ENCODE measurements at regions not wholly inside any gene's neighbourhood (a gene's known extent, or its start where the extent isn't known, plus 50 kb on each side); places are given as distances from the start of the nearest gene placed in this dataset.

GRCh38 chr5:91235271-91235694 lies 147.8 kb downstream of the ARRDC3 start:
- no peak for DNase-seq

- no peak for DNase-seq
Observed at GRCh38 chr5:91232523-91232922, 150.6 kb downstream of the ARRDC3 start.

DNA sequence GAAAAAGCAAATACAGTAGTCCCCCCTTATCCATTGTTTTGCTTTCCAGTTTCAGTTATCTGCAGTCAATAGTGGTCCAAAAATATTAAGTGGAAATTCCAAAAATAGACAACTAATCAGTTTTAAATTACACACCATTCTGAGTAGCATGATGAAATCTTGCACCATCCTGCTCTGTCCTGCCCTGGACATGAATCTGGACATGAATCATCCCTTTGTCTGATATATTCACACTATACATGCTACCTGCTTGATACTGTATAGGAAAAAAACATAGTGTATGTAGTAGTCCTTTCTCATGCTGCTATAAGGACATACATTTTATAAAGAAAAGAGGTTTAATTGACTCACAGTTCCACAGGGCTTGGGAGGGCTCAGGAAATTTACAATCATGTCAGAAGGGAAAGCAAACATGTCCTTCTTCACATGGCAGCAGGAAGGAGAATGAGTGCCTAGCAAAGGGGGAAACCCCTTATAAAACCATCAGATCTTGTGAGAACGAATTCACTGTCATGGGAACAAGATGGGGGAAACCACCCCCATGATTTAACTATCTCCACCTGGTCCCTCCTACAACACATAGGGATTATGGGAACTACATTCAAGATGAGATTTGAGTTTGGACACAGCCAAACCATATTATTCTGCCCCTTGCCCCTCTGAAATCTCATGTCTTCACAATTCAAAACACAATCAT lies 153.9 kb downstream of the ARRDC3 start:
- no peak for DNase-seq

DNA sequence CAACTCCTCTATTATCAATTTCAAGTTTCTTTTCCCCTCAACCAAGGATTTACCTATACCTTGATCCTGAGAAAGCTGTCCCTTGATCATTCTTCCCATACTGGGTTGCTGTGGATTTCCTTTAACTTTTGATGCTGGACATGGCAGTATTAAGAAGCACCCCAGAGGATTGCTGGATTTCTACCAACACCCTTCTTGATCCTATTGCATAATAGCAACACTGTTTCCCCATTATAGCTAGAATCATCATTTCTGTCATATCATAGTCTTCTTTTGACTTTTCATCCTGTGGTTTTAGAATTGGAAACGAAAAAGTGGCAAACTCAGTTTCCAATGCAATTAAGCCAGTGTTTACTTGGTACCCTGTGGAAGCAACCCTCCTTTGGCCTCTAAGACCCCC lies 154.9 kb downstream of the ARRDC3 start:
- DNase-seq = no peak

- peak; percentile 6 for DNase-seq
Observed at GRCh38 chr5:91225848-91226686, 157.1 kb downstream of the ARRDC3 start.

- peak; percentile 82 for DNase-seq
Observed at GRCh38 chr5:91224969-91225368, 158.1 kb downstream of the ARRDC3 start.

DNA sequence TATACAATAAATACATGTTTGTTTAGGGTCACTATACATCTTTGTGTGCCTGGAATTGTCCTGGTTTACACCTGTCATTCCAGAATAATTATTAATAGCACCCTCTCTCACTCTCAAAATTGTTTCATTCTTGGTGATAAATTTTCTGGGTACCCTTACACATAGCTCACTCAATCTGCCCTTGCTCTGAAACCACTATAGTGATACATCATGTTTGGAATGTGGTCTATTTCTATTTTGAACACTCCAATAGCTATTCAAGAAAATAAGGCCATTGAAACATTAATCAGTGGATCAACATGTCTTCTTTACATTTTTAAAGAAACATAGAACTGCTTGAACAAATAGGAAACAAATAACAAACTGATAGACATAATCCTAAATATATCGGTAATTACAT lies 158.7 kb downstream of the ARRDC3 start:
- DNase-seq = no peak

- DNase-seq = no peak
Observed at GRCh38 chr5:91223886-91224285, 159.2 kb downstream of the ARRDC3 start.

GRCh38 chr5:91222482-91222881 lies 160.6 kb downstream of the ARRDC3 start:
- no peak for DNase-seq

DNA sequence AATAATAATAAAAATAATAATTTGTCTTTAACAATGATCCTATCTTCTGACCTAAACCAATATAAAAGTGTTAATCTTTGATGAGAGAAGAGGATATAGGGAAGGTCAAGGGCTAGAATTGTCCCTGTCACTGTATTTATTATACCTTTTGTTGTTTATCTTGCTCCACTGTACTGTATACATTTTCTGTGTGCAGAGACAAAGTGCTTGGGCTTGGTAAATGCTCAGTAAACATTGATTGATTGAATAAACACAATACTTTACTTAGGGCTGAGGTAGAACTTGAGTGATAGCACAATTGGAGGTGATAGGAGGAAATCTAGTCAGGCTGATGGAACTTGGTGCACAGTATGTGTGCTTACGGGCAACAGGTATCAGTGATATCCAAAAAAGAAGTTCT lies 161.2 kb downstream of the ARRDC3 start:
- DNase-seq = no peak

GRCh38 chr5:91219803-91220371 lies 163.2 kb downstream of the ARRDC3 start:
- DNase-seq = no peak

DNA sequence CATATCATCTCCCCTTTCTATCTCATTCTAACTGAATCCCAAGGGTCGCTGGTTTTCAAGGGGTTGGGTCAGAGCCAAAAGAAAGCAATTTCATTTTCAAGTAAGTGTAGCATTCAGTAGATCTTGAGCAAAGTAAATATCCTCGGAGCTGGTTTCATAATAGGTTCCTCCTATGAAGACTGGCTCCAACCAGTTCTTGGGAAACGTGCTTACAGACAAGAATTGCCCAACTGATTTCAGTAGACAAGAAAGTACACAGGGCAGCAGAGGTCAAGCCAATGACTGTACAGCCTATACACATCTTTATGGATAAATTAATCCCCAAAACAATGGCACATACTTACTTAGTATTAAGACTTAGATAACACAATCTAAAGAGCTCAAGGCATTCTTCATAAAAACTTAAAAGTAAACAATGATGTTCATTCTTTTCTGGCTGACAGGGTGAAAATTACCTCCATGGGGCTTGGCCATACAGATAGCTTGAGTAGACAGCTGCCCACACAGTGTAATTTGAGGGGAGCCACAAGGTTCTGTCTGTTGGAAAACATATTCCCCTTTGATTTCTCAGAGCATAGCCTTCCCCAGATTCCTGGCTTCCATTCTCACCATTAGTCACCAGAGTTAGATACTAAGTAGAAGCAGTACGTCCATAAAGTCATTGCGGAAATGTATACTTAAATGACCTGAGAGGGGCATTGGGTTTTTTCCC lies 163.9 kb downstream of the ARRDC3 start:
- no peak for DNase-seq

DNA sequence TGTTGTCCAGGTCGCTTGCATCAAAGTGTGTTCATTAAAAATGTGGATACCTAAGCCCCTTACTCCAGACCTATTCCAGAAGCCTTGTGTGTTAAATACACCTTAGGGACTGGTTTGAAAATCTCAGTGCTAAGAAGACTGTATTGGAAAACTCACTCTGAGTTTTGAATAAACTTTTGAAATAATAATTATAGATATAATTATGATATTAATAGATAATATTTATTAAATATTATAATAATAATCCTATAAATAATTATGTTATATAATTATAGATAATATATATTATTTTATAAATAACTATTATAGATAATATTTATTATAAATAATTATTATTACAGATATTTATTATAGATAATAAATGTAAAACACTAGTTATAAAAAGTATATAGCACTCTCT lies 165.3 kb downstream of the ARRDC3 start:
- DNase-seq = no peak

DNA sequence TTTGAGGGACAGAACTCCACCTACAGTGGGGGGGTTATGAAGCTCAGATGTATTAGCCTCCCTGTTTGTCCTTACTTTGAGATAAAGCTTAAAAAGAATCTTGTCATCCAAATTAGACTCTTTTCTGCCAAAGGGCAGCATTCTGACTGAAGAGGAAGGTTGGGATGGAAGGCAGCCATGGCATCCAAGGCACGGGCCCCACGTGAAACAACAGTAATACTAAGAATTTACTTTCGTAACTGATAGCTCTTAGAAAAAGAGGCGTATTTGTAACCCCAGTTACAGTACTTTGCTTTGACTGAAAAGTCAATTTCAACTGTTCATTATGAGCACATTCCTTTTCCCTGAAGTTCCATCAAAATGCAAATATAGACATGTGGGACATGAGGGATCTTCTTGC lies 168.5 kb downstream of the ARRDC3 start:
- no peak for DNase-seq
